ENCODE measurements at regions not wholly inside any gene's neighbourhood (a gene's known extent, or its start where the extent isn't known, plus 50 kb on each side); places are given as distances from the start of the nearest gene placed in this dataset.

DNA sequence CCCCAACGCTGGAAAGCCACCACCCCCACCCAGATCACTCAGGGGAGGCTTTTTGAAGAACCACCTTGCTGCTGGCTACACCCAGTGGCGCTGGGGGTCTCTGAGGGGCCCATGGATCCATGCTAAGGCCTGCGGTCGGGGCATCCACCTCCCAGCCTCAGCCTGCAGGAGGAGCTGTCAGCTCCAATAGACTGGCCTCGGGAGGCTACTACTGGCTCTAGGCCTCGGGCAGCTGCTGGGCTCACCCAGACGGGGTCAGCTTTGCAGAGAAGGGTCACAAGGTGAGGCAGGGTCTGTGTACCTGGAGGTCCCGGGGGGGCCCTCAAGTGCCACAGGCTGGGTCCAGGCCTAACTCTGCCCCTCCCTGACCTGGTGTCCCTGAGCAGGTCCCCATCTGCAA is 193.7 kb downstream of the OLFM1 start:
- no peak overlapping the region for H3K4me3 ChIP-seq
- no peaks in the 10 kb centered on the region for H3K36me3 ChIP-seq (ENCODE audit: control insufficient read depth, insufficient read depth, low read length)
- H3K9me1 ChIP-seq (ENCODE audit: control insufficient read depth, insufficient read depth, low read length): no peaks in the 10 kb centered on the region
- CTCF ChIA-PET (ENCODE audit: low intra/inter-chr PET ratio): no interaction called here
- no peak overlapping the region for H3K27ac ChIP-seq (ENCODE audit: extremely low read depth, low read depth, low read length)
- intact Hi-C loops (cut with micrococcal nuclease): no loop called here
- H3K27me3 ChIP-seq (ENCODE audit: control insufficient read depth in 2 of 2, insufficient read depth in 2 of 2, low read length in 2 of 2): peaks cover 9 to 58% of the 10 kb centered on the region in 2 experiments; a peak in 4 of 5 replicates
- H3K9me3 ChIP-seq (replicated peaks; ENCODE audit: control insufficient read depth, insufficient read depth, low read depth, low read length): no peaks in the 10 kb centered on the region
- POLR2A ChIA-PET: interaction anchor here (0.6 to 1.2 kb wide), 4 partner anchors 9 to 284 kb away, joined by 3 to 5 read pairs (median 3); no protein-coding TSS in a partner anchor
- H2AFZ ChIP-seq (ENCODE audit: low read depth, low read length): no peak overlapping the region
- in situ Hi-C loops (cut with MboI): no loop called here
- H3K4me2 ChIP-seq (ENCODE audit: insufficient read depth, low read length): no peak overlapping the region
- no peaks in the 10 kb centered on the region for H3K4me1 ChIP-seq (replicated peaks in 1 of 2; ENCODE audit: control insufficient read depth in 2 of 2, insufficient read depth in 2 of 2, low read length in 2 of 2)
- TF ChIP-seq, protein P1, sequence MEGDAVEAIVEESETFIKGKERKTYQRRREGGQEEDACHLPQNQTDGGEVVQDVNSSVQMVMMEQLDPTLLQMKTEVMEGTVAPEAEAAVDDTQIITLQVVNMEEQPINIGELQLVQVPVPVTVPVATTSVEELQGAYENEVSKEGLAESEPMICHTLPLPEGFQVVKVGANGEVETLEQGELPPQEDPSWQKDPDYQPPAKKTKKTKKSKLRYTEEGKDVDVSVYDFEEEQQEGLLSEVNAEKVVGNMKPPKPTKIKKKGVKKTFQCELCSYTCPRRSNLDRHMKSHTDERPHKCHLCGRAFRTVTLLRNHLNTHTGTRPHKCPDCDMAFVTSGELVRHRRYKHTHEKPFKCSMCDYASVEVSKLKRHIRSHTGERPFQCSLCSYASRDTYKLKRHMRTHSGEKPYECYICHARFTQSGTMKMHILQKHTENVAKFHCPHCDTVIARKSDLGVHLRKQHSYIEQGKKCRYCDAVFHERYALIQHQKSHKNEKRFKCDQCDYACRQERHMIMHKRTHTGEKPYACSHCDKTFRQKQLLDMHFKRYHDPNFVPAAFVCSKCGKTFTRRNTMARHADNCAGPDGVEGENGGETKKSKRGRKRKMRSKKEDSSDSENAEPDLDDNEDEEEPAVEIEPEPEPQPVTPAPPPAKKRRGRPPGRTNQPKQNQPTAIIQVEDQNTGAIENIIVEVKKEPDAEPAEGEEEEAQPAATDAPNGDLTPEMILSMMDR (IDR thresholded peaks at IDR 0.05 in 2 of 3, conservative IDR thresholded peaks at IDR 0.05 in 1 of 3; ENCODE audit: insufficient read depth in 2 of 3, low read depth in 1 of 3, low read length in 3 of 3): peak in 1 of 3 experiments; percentile 22; a peak in 1 of 6 replicates
- no peak for TF ChIP-seq SMARCA5 (IDR thresholded peaks at IDR 0.05)
- no peaks in the 10 kb centered on the region; the same call in 1 of the 2 replicates for H4K20me1 ChIP-seq (replicated peaks; ENCODE audit: control insufficient read depth, insufficient read depth, low read length)
- WGBS (ENCODE audit: insufficient coverage, low coverage, missing lambda C conversion rate): 3% methylated on average over 8 of the region's 8 CpGs
- H3K9ac ChIP-seq (ENCODE audit: insufficient read depth in 1 of 2, low read depth in 2 of 2, low read length in 2 of 2): no peak overlapping the region
- no TSS peak for BruUV-seq (replicated peaks)
- no peak for FAIRE-seq
- ATAC-seq: peak; percentile 66; the same call in 2 of the 3 replicates
- H3K79me2 ChIP-seq (ENCODE audit: control insufficient read depth, insufficient read depth, low read length): no peaks in the 10 kb centered on the region
- DNase-seq (ENCODE audit: extremely low read depth in 1 of 4, low spot score in 3 of 4): no peak

Data from K562 (cell line).